Hematopoietic multipotent progenitor cell treated with erythropoietin and hydrocortisone succinate and interleukin-3 and kit ligand, for 4 days (in vitro differentiated cells): ENCODE measurements at regions not wholly inside any gene's neighbourhood (a gene's known extent, or its start where the extent isn't known, plus 50 kb on each side); places are given as distances from the start of the nearest gene placed in this dataset.

Experiments
- DNase-seq: peaks from one replicate; pipeline ENCODE4 v3.0.0-alpha.2; 2015

DNA sequence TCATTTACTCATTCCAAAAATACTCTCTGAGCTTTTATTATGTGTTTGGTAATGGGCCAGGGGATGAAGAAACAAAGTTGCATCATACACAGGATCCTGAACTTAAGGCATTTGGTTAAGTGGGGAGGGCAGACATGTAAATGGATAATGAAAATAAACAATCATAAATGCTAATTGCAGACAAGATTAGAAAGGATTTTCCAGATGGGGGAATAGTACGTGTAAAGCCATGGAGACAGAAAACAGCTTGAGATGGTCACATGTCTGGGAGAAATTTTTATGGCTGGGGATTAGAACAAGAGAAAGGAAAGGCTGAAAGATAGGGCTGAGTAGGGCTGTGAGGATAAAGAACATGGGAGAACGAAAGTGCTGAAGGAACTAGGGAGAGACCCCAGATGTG is 534.3 kb upstream of the LARGE1 start:
- DNase-seq, result no peak

DNA sequence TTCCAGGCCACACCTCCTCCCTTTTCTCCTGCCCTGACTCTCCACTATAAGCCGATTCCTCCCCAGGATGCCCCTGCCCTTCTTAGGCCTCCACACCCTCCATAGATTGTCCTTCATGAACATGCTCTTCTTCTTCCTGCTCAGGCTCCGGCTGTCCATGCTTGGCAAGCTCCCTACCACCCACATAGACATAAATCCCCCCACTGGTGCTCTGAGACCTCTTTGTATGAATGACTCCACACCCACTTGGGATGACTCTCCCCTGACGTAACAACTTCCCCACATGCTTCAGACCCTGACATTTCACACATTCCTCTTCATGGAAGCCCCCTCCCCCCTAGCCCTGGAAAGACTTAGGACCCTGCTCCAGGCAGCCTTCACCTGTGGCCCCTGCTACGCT is 542.5 kb upstream of the LARGE1 start:
- DNase-seq, result no peak

DNA sequence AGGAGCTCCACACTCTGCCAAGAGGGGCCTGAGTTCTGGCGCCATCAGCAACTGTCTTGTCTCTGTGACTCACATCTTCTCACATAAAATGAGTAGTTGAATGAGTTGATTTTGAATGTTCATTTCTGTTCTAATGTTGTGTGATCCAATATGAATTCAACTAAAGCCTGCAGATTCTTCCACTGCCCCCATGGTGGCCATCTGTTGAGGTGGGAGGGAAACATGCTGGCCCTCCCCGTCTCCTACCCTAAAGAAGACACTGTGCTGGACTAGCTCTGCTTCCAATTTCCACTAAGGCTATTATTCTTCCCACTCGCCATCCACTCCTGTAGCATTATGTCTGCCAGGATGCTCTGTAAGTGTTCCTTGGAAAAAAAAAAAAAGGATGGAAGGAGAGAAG is 555.6 kb upstream of the LARGE1 start:
- no peak for DNase-seq

DNA sequence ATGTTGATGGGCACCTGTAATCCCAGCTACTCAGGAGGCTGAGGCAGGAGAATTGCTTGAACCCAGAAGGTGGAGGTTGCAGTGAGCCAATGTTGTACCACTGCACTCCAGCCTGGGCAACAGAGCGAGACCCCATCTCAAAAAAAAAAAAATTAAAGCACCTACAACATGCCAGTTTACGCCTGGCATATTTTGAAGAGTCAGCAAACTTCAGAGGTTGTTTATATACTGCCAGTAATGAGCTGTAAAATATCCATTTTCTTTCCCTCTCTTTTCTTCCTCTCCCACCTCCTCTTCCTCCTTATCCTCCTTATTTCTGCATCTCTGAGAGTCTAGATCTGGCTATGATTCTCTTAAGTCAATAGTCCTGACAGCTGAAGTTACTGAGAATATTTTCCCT is 556.5 kb upstream of the LARGE1 start:
- no peak for DNase-seq

DNA sequence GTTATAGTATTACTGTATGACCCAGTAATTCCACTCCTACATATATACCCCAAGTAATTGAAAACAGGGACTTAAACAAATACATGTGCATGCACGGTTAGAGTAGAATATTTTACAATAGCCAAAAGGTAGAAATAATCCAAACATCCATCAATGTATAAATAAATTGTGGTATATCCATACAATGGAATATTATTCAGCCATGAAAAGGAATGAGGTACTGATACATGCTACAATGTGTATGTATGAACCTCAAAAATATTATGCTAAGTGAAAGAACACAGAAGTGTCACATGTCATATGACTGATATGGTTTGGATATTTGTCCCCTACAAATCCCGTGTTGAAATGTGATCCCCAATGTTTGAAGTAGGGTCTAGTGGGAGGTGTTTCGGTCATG is 560.8 kb upstream of the LARGE1 start:
- DNase-seq, result no peak

DNA sequence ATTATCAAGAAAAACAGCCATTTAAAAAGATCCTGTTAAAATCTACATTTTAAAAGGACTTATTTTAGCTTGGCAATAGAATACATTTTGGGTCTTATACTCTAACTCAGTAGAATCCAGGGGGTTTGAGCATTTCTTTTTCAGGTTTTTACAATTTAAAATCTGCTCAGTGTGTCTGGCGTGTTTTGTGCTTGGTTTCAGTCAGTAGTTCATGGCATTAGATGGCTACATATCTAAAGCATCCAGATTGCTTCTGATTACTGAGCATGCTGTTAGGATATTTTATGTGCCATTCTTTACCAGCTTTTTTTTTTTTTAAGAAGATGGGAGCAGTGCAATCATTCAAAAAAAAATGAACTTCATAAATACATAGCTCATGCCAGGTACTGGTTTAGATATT is 566.1 kb upstream of the LARGE1 start:
- no peak for DNase-seq

DNA sequence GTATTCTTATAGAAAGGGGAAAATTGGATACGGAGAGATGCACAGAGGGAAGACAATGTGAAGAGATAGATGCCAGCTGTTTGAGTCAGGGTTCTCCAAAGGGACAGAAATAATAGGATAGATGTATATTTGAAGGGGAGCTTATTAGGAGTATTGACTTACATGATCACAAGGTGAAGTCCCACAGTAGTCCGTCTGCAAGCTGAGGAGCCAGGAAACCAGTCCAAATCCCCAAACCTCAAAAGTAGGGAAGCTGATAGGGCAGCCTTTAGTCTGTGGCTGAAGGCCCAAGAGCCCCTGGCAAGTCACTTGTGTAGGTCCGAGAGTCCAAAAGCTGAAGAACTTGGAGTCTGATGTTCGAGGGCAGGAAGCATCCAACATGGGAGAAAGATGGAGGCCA is 569.6 kb upstream of the LARGE1 start:
- no peak for DNase-seq

DNA sequence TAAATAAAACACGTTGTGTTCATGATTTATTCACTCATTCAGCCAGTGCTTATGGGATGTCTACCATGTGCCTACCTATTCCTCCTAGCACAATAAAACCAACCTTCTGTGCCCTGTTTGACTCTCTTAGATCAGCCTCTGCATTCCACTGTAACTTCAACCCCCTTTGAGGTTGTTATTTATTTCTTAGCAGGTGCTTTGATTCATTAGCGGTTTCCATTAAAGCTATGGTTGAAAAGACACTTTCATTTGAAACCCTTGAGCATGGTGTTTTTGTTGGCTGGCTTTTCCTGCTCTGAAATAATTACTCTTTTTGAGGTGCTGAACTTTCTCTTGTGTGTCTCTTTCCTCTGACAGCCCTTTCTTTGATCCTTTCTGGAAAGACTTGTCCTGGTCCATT is 570.6 kb upstream of the LARGE1 start:
- no peak for DNase-seq

DNA sequence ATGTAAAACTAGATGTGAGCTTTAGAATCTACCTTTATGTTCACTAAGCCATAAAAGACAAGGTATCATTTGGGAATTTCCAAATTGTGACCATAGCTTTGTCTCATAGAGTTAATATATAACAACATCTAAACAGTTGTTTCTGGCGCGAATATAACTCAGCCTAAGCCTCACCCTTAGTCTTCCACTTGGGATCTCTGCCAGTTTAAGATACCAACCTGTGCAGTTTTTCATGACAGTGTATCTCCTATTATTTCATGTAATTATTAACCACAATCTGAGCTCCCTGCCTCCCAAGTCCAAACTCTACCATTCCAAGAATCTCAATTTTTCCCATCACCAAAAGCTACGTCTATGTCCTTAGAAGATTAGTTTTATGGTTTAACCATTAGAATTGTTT is 572.5 kb upstream of the ISX start:
- DNase-seq, result no peak

DNA sequence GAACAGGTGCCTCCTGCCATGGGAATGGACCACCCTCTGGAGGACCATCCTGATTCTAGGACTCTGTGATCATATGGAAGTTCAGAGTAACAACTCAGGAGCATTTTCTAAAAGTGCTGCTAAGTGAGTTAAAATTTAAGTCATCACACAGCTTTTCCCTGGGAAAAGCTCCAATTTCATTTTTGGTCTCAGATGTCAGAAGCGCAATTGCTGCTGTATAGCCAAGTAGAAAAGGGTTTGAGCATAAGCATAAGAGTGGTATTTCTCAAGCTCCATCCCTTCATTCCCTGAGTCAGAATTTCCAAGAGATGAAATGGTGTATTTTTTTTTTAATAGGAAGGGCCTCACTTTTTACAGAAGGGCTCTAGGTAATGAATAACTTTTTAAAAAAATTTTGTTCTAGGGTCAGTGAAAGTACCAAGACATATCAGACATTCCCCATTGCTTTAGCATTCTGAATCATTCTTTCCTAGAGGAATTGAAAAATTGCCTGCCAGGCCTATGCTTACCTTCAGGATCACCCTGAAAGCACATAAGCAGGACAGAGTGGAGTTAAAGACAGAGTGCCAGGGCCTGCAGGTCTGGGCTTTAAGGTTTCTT is 564.5 kb upstream of the ISX start:
- no peak for DNase-seq

DNA sequence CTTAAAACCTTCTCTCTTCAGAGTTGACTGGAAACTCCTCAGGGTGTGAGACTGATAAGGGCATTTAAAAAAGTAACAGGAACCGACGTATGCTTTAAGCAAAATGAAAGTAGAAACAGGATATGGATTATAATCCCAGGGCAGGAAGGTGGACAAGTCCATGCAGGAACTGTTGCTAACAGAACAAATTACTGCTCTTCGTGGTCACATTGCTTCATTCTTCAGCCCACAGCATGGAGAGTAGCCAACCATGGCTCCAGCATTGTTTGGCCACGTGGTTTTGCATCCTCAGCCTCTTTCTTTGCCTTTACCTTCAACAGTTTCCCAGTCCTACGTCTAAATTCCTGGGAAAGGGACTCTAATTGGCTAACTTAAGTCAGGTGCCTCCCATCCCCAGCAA is 563.1 kb upstream of the ISX start:
- no peak for DNase-seq

DNA sequence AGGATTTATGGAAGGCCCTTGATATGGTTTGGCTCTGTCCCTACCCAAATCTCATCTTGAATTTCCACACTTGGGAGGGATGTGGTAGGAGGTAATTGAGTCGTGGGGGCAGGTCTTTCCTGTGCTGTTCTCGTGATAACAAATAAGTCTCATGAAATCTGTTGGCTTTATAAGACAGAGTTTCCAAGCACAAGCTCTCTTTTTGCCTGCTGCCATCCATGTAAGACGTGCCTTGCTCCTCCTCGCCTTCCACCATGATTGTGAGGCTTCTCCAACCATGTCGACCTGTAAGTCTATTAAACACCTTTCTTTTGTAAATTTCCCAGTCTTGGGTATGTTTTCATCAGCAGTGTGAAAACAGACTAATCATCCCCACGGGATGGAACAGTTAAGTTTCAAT is 557.2 kb upstream of the ISX start:
- no peak for DNase-seq

DNA sequence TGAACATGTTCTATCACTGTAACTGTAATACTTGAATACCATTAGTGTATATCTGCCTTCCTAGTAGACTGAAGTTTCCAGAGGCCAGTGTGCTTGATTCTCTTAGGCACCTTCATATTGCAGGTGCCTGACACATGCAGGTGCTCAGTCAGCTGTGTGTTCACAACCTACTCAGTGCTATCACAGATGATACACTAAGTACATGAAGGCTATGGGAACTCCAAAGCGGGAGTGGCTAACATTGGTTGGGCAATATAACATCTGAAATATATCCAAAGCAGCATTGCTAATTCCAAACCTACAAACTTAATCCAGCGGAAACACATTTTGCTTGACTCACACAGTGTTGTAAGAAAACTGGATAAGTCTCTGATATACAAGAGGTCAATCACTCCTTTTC is 539.3 kb upstream of the ISX start:
- no peak for DNase-seq

DNA sequence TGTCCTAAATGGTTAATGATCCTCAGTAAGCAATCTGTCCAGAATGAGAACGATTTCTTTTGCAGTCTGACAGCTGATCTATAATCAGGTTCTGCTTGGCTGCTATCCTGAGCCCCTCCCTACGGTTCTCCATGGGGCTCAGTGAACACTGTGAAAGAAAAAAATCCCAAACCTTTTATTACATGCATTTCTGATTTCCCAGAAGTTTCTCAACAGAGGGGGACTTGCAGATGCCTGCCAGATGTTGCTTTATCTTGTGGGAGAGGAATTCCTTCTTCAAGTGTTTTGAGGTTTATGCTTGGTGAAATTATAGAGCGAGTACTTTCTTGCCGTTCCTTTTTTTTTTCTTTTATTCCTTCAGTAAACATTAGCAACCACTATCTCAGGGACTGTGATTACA is 531.9 kb upstream of the ISX start:
- DNase-seq, result no peak

DNA sequence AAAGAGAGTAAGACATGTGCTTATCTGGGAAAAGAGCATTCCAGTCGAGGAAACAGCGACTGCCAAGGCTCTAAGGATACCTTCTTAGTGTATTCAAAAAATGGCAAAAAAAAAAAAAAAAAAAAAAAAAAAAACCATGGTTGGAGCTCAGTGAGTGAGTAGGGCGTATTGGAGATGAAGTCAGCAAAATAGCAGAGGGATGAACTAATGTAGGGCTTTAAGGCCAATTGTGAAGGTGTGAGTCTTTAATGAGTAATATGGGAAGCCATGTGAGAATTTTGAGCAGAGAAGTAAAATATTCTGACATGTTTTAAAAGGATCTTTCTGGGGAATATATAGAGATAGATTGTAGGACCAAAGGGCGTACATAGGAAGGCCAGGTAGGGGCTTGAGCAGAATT is 498.6 kb upstream of the ISX start:
- DNase-seq, result no peak

DNA sequence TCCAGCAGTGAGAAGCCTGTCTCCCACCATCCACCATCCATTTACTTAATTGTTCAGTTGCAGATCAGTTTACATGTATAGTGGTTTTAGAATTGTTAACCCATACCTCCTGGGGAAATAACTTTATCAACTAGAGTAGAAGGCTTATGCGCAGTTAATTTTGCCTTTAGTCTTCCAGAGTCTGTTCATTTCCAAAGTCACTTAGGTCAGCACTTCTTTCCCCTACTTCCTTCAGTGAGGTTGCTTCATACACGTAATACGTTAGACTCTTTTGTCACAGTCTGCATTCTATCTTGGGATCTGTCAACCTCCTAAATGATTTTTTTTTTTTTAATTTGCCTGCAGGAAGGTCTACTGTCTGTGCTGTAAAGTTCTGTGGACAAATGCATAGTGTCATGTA is 495.6 kb upstream of the ISX start:
- DNase-seq, result no peak

DNA sequence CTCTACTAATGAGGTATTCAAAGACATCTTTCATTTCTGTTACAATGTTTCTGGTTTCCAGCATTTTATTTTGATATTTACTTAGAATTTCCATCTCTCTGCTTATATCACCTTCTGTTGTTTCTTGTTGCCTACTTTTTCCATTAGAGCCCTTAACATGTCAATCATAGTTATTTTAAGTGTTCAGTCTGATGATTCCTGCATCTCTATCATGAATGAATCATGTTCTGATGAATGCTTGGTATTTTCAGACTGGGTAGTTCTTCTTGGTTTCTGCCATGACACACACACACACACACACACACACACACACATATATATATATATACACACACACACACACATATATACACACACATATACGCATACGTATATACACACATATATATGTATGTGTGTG is 486.4 kb upstream of the ISX start:
- DNase-seq, result no peak

DNA sequence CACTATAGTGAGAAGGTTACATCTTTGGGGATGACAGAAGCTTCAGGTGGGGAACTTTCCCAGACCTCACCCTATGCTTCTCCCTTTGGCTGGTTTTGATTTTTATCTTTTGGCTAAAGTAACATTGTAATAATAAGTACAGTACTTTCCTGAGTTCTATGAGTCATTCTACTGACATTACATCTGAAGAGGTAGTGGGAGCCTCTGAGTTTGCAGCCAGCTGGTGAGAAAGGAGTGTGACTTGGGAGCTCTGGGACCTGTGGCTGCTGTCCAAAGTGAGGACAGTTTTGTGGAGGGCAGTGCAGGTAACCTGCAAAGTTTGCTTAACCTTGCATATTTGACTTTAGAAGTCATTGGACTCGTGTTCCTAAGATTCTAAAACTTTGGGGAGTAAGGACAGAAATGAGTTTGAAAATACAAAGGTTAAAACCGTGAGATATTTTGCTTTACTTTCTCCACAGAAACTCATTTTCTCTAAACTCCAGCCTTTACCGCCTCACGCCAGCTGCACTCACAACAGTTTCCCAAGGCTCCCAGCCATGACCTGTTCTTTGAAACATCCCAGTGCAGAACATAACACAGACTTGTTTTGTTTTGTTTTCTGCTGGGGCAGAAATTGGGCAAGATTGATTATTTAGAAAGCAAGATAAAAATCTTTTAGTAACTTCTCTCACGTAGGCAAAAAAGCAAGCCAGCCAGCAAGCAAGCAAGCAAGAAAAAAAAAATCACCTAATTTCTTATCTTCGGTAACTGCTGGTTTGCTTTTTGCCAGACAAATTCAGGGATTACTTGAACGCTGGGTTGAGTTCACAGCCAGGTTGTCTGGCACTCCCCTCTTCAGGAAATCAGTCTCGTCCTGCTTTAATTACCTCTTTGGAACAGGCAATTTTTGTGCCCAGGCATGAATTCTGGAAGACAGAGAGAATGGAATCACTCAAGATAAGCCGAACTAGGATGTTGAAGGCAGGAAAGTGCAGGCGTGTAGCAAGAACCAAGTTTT is 478.3 kb upstream of the ISX start:
- DNase-seq, result no peak

DNA sequence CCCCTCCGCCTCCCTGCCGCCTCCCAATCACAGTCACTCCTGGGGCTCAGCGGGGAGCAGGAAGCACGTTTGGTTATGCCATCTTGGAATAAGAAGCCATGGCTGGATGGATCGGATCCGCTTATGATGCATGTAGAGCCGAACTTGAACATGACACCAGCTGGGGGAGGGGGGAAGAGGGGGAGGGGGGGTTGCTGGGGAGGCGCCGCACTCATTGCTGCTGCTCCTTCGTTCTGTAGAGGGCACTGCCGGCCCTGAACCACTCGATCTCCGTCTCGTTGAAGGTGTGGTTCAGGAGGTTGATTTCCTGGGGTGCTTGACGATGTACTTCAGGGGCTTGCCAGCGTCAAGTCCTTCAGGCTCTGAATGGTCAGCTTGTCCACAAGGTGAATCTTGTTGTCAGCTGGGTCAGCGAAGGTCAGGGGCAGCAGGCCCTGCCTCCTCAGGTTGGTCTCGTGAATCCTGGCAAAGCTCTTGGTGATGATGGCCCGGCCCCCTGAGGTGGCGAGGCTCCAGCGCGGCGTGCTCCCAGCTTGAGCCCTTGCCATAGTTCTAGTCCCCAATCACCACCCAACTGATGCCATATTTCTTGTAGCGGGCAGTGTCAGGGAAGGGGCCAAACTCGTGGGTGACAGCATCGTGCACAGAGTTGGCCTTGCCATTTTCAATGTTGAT is 476.9 kb upstream of the ISX start:
- no peak for DNase-seq

DNA sequence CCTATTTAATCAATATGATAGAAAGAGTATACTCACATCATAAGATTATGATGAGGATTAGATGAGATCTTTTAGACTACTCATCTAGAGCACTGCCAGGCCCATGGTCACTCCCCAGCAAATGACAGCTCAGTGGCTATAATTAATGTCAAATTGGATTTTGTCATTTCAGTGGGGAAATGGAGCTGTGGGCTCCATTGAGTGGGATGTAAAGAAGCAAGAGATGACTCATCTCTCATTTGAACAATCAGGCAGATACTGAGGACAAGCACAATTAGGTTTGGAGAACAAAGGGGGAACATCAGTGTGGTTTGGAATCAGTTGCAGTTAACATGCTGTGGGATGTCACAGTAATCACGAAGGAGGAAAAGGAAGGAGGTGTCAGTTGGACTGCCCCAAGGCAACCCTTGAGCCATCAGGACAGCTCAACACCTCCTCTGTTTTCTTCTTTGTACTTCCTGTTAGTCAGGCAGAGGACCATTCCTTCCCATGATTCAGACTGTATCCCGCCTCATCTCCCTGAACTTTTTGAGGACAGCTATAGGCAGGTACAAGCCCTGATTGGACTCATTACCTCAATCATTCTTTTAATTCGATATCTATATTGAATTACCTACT is 473.7 kb upstream of the ISX start:
- no peak for DNase-seq

DNA sequence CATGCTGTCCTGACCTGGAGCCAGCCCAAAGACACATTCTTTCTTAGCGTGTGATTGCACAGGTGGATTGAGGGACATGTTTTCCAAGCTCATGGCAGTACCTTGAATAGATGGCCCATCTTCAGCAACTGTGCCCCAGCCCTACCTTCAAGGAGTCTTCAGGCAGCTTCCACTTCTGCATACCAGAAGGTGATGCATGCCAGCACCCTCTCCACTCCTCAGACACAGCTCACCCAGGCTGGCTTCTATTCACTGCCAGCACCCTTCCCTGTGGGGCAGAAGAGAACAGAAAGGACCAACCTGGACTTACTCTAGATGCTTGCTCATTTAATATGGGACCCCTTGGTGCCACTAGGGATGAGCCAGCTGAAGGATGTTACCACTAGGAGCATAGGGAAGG is 466.4 kb upstream of the ISX start:
- DNase-seq, result no peak

DNA sequence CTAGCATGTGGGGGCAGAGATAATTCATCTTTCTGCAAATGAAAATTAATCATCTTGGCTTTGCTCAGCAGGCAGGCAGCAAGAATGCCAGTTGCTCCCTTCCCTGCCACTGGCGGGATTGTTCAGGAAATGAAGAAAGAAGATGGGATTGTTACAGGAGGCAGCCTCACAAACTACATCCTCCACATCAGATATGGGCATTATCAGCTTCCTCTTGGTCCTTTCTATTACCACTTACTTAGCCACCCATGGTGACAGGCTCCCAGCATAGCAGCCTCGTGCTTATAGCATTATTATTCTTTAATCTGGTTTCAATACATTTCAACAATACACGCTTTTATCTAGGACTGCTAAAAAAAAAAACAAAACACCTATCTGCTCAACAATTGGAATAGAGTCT is 461.6 kb upstream of the ISX start:
- no peak for DNase-seq

DNA sequence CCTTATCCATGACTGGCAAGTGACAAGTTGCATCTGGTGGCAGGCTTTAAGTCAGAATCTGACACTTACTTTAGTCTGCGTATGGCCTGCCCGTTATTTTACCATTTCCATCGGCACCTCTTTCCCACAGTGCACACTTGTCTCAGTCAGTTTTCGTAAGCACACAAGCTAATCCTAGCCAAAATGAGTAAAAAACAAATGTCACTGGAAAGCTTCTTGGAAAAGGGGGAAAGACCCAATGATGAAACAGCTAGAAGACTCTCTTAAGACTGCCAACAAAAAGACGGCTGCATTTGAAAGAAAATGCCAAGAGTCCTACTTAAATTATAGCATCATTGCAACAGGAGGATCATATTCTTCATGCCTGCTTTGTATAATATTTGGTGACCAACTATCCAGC is 457.9 kb upstream of the ISX start:
- no peak for DNase-seq
